Keratinocyte (primary cell): ENCODE measurements at regions not wholly inside any gene's neighbourhood (a gene's known extent, or its start where the extent isn't known, plus 50 kb on each side); places are given as distances from the start of the nearest gene placed in this dataset.

Experiments
- DNase-seq: peaks from one replicate; pipeline ENCODE4 v3.0.0-alpha.2; 2011; ENCODE audit warnings: low read depth, missing footprints, low spot score
- FAIRE-seq: peaks from 2 replicates; lab custom pipeline; 2011; peaks lifted over from hg19 to GRCh38; lab: Jason Lieb, UNC
- H2AFZ ChIP-seq: 2 replicates; pipeline ENCODE4 v1.6.0; 2012; ENCODE audit warnings: low read length, control low read depth, inconsistent platforms; ENCODE audit not compliant: control insufficient read depth
- H3K27ac ChIP-seq: 2 replicates; pipeline ENCODE4 v1.5.1; 2011; ENCODE audit warnings: low read length; ENCODE audit not compliant: control insufficient read depth, insufficient read depth
- H3K27me3 ChIP-seq: 3 replicates; pipeline ENCODE4 v1.6.0; 2011; ENCODE audit warnings: low read length; ENCODE audit not compliant: control insufficient read depth, insufficient read depth; ENCODE audit errors: extremely low read depth
- H3K36me3 ChIP-seq, 2 experiments: 2 replicates in 1 of 2; 3 replicates in 1 of 2; pipeline ENCODE4 v1.5.1; 2011; ENCODE audit warnings: low read length in 2 of 2, mild to moderate bottlenecking in 1 of 2; ENCODE audit not compliant: control insufficient read depth in 2 of 2, insufficient read depth in 2 of 2; ENCODE audit errors: extremely low read depth in 1 of 2
- H3K4me1 ChIP-seq: 3 replicates; pipeline ENCODE4 v1.5.1; 2011; ENCODE audit warnings: low read length; ENCODE audit not compliant: control insufficient read depth, insufficient read depth; ENCODE audit errors: extremely low read depth
- H3K4me2 ChIP-seq: 3 replicates; pipeline ENCODE4 v1.6.0; 2011; ENCODE audit warnings: low read depth, low read length; ENCODE audit not compliant: control insufficient read depth, insufficient read depth; ENCODE audit errors: extremely low read depth
- H3K4me3 ChIP-seq, 3 experiments: fragments of 200-600 bp in 1 of 3; sonication (generic) in 1 of 3; 2 replicates in 2 of 3; 3 replicates in 1 of 3; pipeline ENCODE4 v1.5.1; 2011 to 2016; ENCODE audit warnings: low read length in 3 of 3, mild to moderate bottlenecking in 3 of 3, control low read depth in 2 of 3, inconsistent platforms in 1 of 3, low read depth in 1 of 3, mixed read lengths in 1 of 3, mixed run types in 1 of 3, moderate library complexity in 1 of 3; ENCODE audit not compliant: control insufficient read depth in 2 of 3, insufficient read depth in 2 of 3; ENCODE audit errors: extremely low read depth in 1 of 3
- H3K79me2 ChIP-seq: 2 replicates; pipeline ENCODE4 v1.6.0; 2012; ENCODE audit warnings: low read length; ENCODE audit not compliant: control insufficient read depth, insufficient read depth
- H3K9ac ChIP-seq: 3 replicates; pipeline ENCODE4 v1.6.0; 2011; ENCODE audit warnings: low read length; ENCODE audit not compliant: control insufficient read depth, insufficient read depth; ENCODE audit errors: extremely low read depth
- H3K9me1 ChIP-seq: 3 replicates; pipeline ENCODE4 v1.6.0; 2011; ENCODE audit warnings: low read length; ENCODE audit not compliant: control insufficient read depth, insufficient read depth; ENCODE audit errors: extremely low read depth
- H3K9me3 ChIP-seq: 2 replicates; pipeline ENCODE4 v1.5.1; 2012; ENCODE audit warnings: low read depth, low read length; ENCODE audit not compliant: control insufficient read depth
- H4K20me1 ChIP-seq: 3 replicates; pipeline ENCODE4 v1.6.0; 2011; ENCODE audit warnings: low read length; ENCODE audit not compliant: control insufficient read depth, insufficient read depth; ENCODE audit errors: extremely low read depth
- CTCF ChIP-seq, 3 experiments: IDR thresholded peaks in 1 of 3; conservative IDR thresholded peaks in 1 of 3; optimal IDR thresholded peaks in 1 of 3; 2 replicates in 2 of 3; 3 replicates in 1 of 3; pipeline versions ENCODE3 to v1.5.1; 2011; ENCODE audit warnings: low read length in 3 of 3, mild to moderate bottlenecking in 3 of 3, moderate library complexity in 2 of 3, control low read depth in 1 of 3, inconsistent platforms in 1 of 3; ENCODE audit not compliant: insufficient read depth in 2 of 3; ENCODE audit errors: extremely low read depth in 1 of 3
- EZH2 ChIP-seq: IDR thresholded peaks from one replicate; pipeline ENCODE4 v1.6.1; 2012; ENCODE audit warnings: inconsistent platforms, mild to moderate bottlenecking, low read length, moderate library complexity
- dilution Hi-C: fragments of 300-500 bp; cut with MboI; formaldehyde crosslinking; loops from one replicate; pipeline ENCODE4 v1.7.0; 2020; ENCODE audit warnings: low sequenced_read_pairs; ENCODE audit not compliant: extremely low pct_ligation_motif_present

DNA sequence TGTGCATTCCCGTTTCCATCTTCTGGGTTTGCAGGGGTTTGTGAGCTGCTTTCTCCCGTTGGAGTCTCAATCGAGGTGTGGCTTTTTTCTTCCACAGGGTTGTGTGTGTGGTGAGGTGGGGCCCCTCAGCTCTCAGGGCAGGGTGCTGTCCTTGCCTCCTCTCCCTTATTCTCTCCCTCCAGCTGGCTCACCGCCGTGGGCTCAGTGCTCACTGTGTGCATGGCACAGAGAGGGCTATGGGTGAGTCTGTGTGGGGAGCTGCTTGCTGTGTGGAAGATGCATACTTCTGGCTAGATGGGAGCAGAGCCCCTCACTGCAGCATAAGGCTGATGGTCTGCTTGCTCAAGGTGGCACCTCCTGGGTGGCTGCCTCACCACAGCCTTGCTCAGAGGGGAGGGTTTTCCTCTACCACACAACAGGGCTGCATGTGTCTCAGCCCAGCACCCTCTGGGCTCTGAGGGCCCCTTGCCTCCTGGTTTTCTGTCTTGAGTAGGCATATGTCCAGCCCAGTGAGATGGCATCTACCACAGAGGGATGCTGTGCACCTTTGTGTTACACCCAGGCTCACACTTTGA lies 203.1 kb upstream of the B3GAT1 start:
- H3K4me3 ChIP-seq: no peak overlapping the region
- TF ChIP-seq EZH2 (no peak), CTCF (optimal IDR thresholded peaks at IDR 0.05 in 1 of 3, IDR thresholded peaks at IDR 0.05 in 1 of 3, conservative IDR thresholded peaks at IDR 0.05 in 1 of 3; ENCODE audit: extremely low read depth in 1 of 3, insufficient read depth in 2 of 3, low read length in 3 of 3) (no peak)
- H3K27ac ChIP-seq: no peak overlapping the region
- FAIRE-seq (no peak), DNase-seq (no peak)
- H3K27me3 ChIP-seq: no peaks in the 10 kb centered on the region
- H3K9ac ChIP-seq: no peak overlapping the region
- H3K9me3 ChIP-seq: peaks cover 2% of the 10 kb centered on the region
- H2AFZ ChIP-seq: no peak overlapping the region
- H3K9me1 ChIP-seq: no peaks in the 10 kb centered on the region
- no peaks in the 10 kb centered on the region for H3K79me2 ChIP-seq
- no peak overlapping the region for H3K4me2 ChIP-seq
- dilution Hi-C loops: no loop called here
- no peaks in the 10 kb centered on the region for H3K4me1 ChIP-seq
- H3K36me3 ChIP-seq: no peaks in the 10 kb centered on the region
- no peaks in the 10 kb centered on the region for H4K20me1 ChIP-seq

GRCh38 chr11:134614141-134614540 lies 202.1 kb upstream of the B3GAT1 start:
- H3K9ac ChIP-seq: no peak overlapping the region
- H4K20me1 ChIP-seq: no peaks in the 10 kb centered on the region
- no peaks in the 10 kb centered on the region for H3K79me2 ChIP-seq
- DNase-seq (no peak), FAIRE-seq (no peak)
- peaks cover 2% of the 10 kb centered on the region for H3K9me3 ChIP-seq
- TF ChIP-seq EZH2: no peak
- TF ChIP-seq CTCF (optimal IDR thresholded peaks at IDR 0.05 in 1 of 3, IDR thresholded peaks at IDR 0.05 in 1 of 3, conservative IDR thresholded peaks at IDR 0.05 in 1 of 3; ENCODE audit: extremely low read depth in 1 of 3, insufficient read depth in 2 of 3, low read length in 3 of 3): no peak
- no peak overlapping the region for H2AFZ ChIP-seq
- no peak overlapping the region for H3K4me3 ChIP-seq
- H3K9me1 ChIP-seq: no peaks in the 10 kb centered on the region
- no peaks in the 10 kb centered on the region for H3K27me3 ChIP-seq
- no peaks in the 10 kb centered on the region for H3K4me1 ChIP-seq
- H3K4me2 ChIP-seq: no peak overlapping the region
- no peak overlapping the region for H3K27ac ChIP-seq
- H3K36me3 ChIP-seq: no peaks in the 10 kb centered on the region
- dilution Hi-C loops: no loop called here
